ENCODE measurements at regions not wholly inside any gene's neighbourhood (a gene's known extent, or its start where the extent isn't known, plus 50 kb on each side); places are given as distances from the start of the nearest gene placed in this dataset.

DNA sequence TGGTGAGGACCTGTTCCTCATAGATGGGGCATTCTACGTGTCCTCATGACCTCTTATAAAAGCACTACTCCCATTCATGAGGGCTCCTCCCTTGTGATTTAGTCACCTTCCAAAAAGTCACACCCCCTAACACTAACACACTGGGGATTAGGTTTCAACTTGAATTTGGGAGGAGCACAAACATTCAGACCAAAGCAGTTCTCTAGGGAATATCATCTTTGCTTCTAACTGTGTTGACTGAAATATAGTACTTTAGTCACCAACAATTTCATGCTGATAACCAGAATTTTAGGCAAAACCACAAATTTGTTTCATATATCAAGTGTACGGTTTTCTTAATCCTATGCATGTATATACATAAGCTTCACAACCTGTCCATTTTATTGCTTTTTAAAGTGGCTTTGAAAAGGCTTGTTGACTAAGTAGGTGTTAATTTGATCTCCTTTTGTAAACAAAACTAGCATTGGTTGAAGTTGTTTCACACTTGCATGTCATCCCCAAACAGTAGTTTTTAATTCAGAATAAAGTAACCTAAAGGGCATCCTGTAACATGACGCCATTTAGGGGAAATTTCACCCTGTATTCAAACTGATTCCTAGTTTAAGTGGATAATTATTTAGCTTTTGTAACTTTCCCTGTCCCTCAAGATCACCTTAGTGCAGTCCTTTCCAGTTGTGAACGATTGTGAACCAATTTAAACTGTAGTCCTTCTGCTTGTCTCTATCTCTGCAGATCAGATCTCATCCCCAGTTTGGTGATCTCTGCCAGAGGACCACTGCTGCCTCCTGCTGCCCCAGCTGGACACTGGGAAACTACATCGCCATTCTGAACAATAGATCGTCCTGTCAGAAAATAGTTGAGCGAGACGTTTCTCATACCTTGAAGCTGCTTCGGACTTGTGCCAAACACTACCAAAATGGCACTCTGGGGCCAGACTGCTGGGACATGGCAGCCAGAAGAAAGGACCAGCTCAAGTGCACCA lies 141.1 kb downstream of the TLR5 start:
- in situ Hi-C loops (cut with HindIII; ENCODE audit: low sequenced_read_pairs) = no loop called here
- no peak overlapping the region for H3K4me3 ChIP-seq (ENCODE audit: low read depth, low read length)
- peak; percentile 40 for TF ChIP-seq CTCF (IDR thresholded peaks at IDR 0.05; ENCODE audit: low read depth, low read length)
- no peak for DNase-seq (ENCODE audit: low read depth, low spot score)

DNA sequence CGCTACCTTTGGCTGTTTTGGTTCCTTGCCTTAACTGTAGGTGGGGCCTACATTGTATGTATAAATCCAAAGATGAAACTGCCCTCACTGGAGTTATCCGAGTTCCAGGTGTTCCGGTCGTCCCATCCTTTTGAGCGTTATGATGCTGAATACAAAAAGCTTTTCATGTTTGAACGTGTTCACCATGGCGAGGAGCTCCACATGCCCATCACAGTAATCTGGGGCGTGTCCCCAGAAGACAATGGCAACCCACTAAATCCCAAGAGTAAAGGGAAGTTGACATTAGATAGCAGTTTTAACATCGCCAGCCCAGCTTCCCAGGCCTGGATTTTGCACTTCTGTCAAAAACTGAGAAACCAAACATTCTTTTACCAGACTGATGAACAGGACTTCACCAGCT lies 139.5 kb downstream of the TLR5 start:
- DNase-seq (ENCODE audit: low read depth, low spot score) = no peak
- TF ChIP-seq CTCF (IDR thresholded peaks at IDR 0.05; ENCODE audit: low read depth, low read length) = no peak
- no peak overlapping the region for H3K4me3 ChIP-seq (ENCODE audit: low read depth, low read length)
- in situ Hi-C loops (cut with HindIII; ENCODE audit: low sequenced_read_pairs) = no loop called here

DNA sequence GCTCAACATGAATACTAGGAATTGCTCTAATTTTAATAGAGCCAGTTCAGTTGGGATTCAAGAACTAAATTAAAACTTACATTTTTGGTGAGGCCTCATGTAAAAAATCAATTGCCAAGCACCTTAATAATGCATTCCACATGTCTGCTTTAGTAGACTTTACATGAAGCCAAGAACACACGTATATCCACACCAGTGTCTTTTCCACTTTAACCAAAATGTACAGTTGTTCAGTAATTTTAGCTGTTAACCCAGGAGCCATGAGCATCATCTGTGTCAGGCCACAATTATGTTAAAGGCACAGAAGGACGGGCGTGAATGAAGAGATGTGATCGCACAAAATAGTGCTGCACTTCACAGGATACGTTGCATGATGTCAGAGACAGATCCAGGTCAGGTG lies 136.7 kb downstream of the TLR5 start:
- no peak for DNase-seq (ENCODE audit: low read depth, low spot score)
- TF ChIP-seq CTCF (IDR thresholded peaks at IDR 0.05; ENCODE audit: low read depth, low read length) = no peak
- H3K4me3 ChIP-seq (ENCODE audit: low read depth, low read length) = no peak overlapping the region
- in situ Hi-C loops (cut with HindIII; ENCODE audit: low sequenced_read_pairs) = no loop called here

- DNase-seq (ENCODE audit: low read depth, low spot score) = peak; percentile 35
- TF ChIP-seq CTCF (IDR thresholded peaks at IDR 0.05; ENCODE audit: low read depth, low read length) = no peak
- no peak overlapping the region for H3K4me3 ChIP-seq (ENCODE audit: low read depth, low read length)
- in situ Hi-C loops (cut with HindIII; ENCODE audit: low sequenced_read_pairs) = no loop called here
Measured at GRCh38 chr1:223006917-223007648, 136.0 kb downstream of the TLR5 start.

- in situ Hi-C loops (cut with HindIII; ENCODE audit: low sequenced_read_pairs) = no loop called here
- no peak for DNase-seq (ENCODE audit: low read depth, low spot score)
- H3K4me3 ChIP-seq (ENCODE audit: low read depth, low read length) = no peak overlapping the region
- no peak for TF ChIP-seq CTCF (IDR thresholded peaks at IDR 0.05; ENCODE audit: low read depth, low read length)
Measured at GRCh38 chr1:223007935-223008334, 135.1 kb downstream of the TLR5 start.

- in situ Hi-C loops (cut with HindIII; ENCODE audit: low sequenced_read_pairs) = no loop called here
Measured at GRCh38 chr1:223008808-223009207, 134.2 kb downstream of the TLR5 start.

More at GRCh38 chr1:223008808-223009207, 134.2 kb downstream of the TLR5 start:
- DNase-seq (ENCODE audit: low read depth, low spot score) = no peak
- no peak for TF ChIP-seq CTCF (IDR thresholded peaks at IDR 0.05; ENCODE audit: low read depth, low read length)
- H3K4me3 ChIP-seq (ENCODE audit: low read depth, low read length) = no peak overlapping the region

Data from astrocyte of the spinal cord (primary cell).